GM19025 (cell line): ENCODE measurements at regions not wholly inside any gene's neighbourhood (a gene's known extent, or its start where the extent isn't known, plus 50 kb on each side); places are given as distances from the start of the nearest gene placed in this dataset.
A peak's percentile ranks its signal among the peaks of the same experiment; 100 is the strongest.

Experiments
- ATAC-seq: cut with Tn5 transposase; IDR thresholded peaks from one replicate; pipeline ENCODE4 v1.9.1; 2021; ENCODE audit warnings: mild to moderate bottlenecking, low read depth, moderate library complexity; ENCODE audit not compliant: unreplicated experiment

DNA sequence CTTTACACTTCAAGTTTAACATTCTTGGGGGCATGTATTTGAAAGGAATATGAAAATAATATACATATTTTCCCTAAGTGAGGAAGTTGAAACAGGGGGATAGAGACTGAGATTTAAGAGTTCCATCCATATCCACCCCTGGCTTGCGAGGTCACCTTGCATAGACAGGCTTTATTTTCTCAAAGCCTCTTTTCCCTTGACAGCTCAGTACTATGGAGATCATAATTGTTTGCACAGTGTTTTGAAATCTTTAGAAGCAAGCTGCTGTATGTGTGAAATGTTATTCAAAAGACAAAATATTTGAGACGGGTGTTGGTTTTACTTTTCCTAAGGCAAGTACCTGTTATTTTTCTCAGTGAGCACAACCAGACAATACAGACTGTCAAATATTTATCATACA, 163.1 kb downstream of the LRRC70 start:
- ATAC-seq = no peak

DNA sequence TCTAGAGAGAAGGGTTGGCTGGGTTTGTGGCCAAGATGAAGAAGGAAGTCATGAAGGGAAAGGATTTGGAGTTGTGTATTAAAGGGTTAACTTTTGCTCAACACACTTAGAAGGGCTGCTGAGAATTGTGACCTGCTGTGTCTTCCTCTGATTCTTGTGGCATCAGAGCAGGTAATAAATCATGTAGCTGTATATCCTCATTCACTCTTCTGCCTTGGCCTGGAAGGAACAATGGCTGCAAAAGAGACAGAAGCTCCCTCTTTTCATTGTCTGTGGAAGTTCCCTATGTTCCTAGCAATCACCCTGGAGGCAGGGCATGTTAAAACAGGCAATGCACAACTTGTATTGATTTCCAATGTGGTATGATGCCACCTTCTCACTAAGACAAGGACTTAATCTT, 159.1 kb downstream of the LRRC70 start:
- no peak for ATAC-seq

- ATAC-seq = no peak
Measured at GRCh38 chr5:62732677-62733121, 154.1 kb downstream of the LRRC70 start.

DNA sequence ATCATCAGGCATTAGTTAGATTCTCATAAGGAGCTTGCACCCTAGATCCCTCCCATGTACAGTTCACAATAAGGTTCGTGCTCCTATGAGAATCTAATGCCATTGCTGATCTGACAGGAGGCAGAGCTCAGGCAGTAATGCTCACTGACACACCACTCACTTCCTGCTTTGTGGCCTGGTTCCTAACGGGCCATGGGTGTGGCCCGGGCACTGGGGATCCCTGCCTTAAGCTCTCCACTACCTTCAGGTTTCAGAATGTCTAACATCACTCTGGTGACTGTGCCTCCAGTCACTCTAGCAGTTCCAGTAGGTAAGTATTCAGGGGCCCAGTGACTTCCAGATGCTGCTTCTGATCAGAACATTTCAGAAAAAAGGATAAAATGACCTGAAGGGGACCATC, 152.4 kb downstream of the LRRC70 start:
- ATAC-seq = no peak

GRCh38 chr5:62729675-62730074, 151.1 kb downstream of the LRRC70 start:
- ATAC-seq = no peak

GRCh38 chr5:62727861-62728260, 149.2 kb downstream of the LRRC70 start:
- ATAC-seq = no peak

- ATAC-seq = no peak
Measured at GRCh38 chr5:62727184-62727583, 148.6 kb downstream of the LRRC70 start.

DNA sequence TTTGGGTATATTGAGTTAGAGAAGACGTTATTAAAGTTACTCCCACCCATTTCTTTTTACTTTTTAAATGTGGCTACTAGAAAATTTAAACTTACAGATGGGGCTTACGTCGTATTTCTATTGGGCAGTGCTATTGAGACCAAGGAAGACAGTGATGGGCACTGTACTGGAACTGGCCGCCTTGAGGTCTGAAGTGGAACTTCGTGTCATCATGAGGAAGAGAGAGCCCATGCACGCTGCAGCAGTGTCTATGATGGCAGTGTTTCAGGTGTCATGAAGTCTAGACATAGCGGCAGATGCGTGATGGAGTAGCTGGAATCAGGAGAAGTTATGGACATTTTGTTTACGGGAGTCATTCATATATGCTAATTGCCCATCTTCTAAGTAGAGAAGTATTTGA, 143.7 kb downstream of the LRRC70 start:
- no peak for ATAC-seq

DNA sequence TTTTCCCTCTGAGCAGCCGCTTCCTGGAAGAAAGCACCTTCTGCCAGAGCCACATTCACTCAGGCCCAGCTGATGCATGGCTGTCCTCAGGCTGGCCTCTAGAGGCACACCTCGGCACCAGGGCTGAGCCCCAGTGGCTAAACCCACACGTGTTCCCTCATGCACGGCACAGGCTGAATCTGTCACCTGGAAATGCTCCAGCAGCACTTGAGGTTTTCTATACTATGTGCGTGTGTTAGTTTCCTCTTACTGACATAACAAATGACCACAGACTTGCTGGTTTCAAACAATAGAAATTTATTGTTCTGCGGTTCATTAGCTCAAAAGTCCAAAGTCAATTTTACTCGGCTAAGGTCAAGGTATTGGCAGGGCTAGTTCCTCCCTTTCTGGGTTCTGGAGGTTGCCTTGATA, 141.4 kb downstream of the LRRC70 start:
- ATAC-seq = peak; percentile 94

DNA sequence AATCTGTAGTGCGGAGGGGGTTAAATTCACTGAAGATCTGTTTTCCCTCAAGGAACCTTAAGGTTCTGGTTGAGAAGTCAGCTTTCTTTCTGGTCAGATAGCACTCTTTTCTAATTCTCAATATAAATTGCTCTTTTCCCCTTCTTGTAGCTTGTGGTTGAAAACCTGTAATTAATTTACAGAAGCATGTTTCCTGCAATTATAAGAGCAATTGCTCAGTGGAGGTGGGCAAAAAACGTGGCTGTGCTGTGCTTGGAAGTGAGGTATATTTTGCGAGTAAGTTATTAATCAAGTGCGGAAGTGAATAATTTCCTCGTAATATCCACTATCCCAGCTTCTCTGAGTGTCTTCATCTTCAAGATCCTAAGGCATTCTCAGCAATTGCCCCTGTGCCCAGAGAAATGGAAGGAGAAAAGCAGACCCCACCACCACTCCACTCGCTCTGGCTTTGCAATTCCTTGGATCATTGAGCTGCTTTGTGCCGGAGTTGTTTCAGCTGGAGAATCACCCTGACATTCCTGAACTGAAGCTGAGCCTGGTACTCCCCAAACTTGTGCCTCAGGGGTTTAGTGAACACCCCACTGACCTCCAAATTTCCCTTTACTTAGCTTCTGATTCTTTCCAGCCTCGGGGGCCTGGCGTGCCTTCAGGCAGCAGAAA, 140.6 kb downstream of the LRRC70 start:
- ATAC-seq = no peak

DNA sequence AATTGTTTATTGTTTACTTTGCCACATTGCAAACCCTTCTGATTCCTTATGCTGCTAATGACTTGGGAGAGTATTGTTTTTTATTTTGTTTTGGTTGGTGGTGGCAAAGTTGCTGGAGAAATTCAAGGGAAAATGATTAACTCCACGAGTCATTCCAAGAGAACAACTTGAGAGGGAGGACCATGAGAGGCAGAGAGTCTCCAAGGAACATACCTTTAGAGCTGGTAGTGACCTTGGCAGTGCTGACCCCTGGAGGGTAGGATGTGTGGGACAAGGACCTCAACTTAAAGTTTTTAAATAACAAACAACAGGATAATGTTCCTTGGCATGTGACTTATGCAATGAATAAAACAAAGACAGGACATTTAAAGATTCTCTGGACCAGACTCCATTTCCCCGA, 139.7 kb downstream of the LRRC70 start:
- ATAC-seq = no peak

DNA sequence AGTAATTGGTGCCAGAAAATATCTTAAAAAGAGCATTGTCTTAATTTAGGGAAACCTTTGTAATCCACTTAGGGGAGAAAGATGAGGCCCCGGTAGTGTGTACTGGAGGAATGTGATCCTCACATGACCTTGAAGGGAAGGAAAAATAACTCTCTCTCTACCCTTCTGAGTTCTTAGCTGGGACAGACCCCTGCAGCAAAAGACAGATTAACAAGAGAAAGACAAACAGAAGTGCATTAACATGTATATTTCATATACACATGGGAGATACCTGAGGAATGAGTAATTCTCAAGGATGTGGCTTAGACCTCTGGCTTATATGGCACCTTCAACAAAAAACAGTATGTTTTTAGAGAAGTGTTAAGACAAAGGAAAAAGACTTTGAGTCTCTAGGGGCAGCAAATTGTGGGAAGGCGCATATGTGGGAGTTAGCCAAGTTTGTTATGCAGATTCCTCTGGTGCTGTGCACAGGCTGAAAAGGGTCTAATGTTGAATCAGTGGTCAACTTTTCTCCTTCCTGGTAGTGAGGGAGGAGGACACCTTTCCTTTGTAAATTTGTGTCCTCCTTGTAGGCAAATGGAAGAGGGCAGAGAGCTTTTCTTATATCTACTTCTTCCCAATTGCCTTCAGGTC, 138.8 kb downstream of the LRRC70 start:
- ATAC-seq = no peak

- no peak for ATAC-seq
Measured at GRCh38 chr5:62714296-62714695, 135.7 kb downstream of the LRRC70 start.

DNA sequence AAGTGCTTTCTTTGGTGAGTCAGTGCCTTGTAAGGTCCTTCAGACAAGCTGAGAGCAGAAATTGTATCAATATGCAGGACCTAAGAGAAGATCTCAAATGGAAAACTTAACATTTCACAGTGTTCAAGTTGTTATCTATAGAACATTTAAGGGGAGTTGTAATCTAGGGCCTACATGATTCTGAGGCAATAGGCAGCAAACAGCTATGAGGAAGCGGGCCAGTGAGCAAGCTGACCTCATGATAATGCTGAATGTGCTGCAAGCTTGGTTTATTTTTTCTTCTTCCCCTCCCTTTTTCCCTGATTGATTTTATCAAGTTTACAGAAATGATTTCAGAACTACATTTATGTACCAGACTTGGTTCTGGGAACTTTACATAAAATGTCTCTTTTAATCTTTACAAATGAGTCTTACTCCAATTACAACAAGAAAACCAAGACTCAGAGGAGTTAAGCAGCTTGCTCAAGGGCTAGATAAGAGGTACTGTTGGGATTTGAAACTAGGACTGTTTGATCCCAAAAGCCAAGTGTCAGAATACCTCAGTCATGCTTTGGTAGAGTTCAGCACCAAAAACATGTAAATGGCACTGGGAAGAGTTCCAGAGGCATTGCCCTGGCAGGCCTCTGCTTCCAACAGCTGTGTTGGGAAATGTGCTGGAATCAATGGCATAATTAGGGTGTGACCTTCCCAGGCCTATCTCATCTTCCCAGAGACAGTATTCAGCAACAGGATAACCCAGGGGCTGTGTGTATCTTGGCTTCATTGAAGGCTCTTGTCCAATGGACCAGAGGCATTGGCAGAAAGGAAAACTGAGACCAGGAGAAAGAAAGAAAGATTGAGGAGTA, 130.1 kb downstream of the LRRC70 start:
- ATAC-seq = no peak

DNA sequence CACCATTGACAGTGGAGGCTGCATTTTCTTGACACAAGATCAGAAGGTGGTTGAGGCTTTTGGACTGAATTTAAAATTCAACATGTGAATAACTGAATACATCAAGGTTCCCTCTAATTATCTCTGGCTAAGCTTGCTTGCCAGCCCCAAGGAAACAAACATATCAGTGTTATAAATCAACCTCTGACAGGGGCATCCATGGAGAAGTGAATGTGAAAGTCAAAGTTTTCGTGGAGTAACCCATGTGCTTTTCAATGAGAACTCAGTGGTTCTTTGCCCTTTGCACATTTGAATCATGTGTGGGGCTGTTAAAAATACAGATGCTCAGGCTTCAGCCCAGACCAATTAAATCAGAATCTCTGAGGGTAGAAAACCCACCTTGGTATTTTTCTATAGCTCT, 128.9 kb downstream of the LRRC70 start:
- ATAC-seq = no peak

DNA sequence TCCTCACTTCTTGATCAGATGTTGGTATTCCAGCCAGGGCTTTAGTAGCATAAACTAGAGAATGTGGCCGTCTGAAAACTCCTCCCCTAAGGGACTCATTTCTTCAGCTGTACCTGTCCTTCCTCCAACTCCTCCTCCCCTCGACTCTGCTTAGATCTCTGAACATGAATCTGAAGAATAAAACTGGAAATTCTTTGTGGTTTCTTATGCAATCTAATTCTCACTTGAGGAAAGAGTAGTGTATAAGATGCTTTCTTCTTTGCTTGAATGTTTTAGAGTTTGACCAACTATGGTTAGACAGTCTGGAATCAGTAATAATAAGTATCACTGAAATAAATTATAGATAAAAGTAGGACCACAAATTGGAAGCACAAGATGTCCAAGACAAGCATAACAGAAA, 128.5 kb downstream of the LRRC70 start:
- no peak for ATAC-seq

DNA sequence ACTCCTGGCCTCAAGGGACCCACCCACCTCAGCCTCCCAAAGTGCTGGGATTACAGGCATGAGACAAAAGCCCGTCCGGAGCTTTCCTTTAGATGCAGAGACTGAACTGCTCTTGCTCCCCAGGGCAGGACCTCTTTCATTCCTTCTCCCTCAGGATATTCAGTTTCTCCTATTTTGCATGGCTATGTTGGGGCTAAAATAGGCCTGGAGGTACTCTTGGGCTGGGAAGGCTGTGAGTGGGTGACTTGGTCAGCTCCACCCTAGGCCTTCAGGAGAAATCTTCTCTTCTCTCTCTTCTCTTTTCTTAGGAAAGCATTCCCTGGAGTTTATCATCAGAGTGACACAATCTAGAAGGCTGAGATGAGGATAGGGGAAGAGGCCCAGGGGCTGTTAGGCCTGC, 126.4 kb downstream of the LRRC70 start:
- ATAC-seq = no peak

DNA sequence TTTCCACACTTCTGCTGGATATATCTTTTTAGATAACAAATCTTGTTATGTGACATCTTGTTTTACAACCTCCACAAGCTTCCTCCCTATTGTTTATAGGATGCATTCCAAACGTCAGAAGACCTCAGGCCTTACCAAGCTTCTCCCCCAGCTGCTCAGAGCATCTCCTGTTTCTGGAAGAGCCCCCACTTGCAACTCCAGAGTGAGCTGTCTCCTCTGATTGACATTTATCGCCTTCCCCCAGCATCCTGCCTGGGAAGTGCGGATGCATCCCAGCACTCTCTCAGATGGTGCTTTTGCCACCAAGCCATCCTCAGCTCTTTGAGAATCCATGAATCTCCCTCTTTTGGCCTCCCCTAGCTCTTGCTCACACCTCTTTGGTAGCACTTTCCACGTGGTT, 123.5 kb downstream of the LRRC70 start:
- ATAC-seq = no peak

DNA sequence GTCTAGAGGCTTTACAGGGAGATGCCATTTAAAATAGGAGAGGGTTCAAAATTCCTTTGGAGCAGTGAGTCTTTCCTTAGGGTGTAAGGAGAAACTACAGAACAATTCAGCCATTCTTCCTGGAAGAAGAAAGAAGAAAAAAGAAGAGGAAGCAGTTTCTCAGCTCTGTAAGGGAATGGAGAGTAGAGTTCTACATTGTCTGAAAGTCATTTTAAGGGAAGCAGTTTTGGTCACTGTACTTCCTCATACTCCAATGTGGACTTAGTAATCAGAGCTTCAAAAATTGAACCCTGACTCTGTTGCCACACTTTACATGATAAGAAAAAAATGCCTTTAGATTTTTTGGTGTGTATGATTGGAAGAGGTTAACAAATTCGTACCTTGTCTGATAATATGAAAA, 122.4 kb downstream of the LRRC70 start:
- no peak for ATAC-seq

GRCh38 chr5:62698756-62699155, 120.1 kb downstream of the LRRC70 start:
- no peak for ATAC-seq

GRCh38 chr5:62695274-62695673, 116.7 kb downstream of the LRRC70 start:
- no peak for ATAC-seq
